ENCODE measurements at regions not wholly inside any gene's neighbourhood (a gene's known extent, or its start where the extent isn't known, plus 50 kb on each side); places are given as distances from the start of the nearest gene placed in this dataset.
A peak's percentile ranks its signal among the peaks of the same experiment; 100 is the strongest.

- in situ Hi-C loops (cut with HindIII; ENCODE audit: low pct_unique_long_range_greater_than_20kb, low sequenced_read_pairs) = no loop called here
- DNase-seq (ENCODE audit: low read depth) = no peak
Observed at GRCh38 chr15:29471757-29472156, 202.1 kb upstream of the NSMCE3 start.

GRCh38 chr15:29471306-29471705 lies 201.7 kb upstream of the NSMCE3 start:
- no peak for DNase-seq (ENCODE audit: low read depth)
- in situ Hi-C loops (cut with HindIII; ENCODE audit: low pct_unique_long_range_greater_than_20kb, low sequenced_read_pairs) = no loop called here

DNA sequence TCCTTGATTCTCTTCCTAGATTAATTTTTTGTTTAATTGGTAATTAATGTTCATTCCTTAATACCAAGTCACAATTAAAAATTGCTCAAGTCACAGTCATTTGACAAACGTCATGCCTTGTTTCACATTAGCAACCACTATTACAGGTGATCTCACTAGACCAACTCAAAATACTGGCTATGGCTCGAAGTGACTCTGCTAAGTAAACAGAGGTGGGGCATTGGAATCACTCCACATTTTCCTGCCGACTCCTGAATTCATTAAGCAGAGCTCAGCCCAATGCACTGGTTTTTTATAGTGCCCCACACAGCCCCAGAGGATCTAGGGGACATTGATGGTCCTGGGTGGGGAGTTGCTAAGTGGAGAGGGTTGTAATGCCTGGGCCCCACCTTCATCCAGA lies 201.2 kb upstream of the NSMCE3 start:
- in situ Hi-C loops (cut with HindIII; ENCODE audit: low pct_unique_long_range_greater_than_20kb, low sequenced_read_pairs) = no loop called here
- peak; percentile 51 for DNase-seq (ENCODE audit: low read depth)

DNA sequence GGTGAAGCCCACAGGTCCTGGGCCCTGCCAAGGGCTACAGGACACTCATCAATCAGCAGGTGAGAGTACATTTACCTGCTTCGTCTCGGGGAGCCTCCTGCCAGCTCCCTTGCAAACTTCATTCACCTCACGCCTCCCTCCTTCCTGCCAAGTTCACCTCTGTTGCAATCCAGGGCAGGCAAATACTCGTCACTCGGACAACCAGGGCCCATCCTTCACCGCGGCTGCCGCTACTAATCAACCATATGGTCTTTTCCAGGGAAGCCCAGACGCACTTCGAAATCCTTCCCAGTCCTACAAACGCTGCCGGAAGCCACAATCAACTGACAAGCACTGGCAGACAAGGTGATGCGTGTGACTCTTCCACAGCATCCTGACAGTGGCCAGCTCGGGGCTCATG lies 200.7 kb upstream of the NSMCE3 start:
- DNase-seq (ENCODE audit: low read depth) = no peak
- in situ Hi-C loops (cut with HindIII; ENCODE audit: low pct_unique_long_range_greater_than_20kb, low sequenced_read_pairs) = no loop called here

- no peak for DNase-seq (ENCODE audit: low read depth)
- in situ Hi-C loops (cut with HindIII; ENCODE audit: low pct_unique_long_range_greater_than_20kb, low sequenced_read_pairs) = no loop called here
Observed at GRCh38 chr15:29468899-29469298, 199.3 kb upstream of the NSMCE3 start.

DNA sequence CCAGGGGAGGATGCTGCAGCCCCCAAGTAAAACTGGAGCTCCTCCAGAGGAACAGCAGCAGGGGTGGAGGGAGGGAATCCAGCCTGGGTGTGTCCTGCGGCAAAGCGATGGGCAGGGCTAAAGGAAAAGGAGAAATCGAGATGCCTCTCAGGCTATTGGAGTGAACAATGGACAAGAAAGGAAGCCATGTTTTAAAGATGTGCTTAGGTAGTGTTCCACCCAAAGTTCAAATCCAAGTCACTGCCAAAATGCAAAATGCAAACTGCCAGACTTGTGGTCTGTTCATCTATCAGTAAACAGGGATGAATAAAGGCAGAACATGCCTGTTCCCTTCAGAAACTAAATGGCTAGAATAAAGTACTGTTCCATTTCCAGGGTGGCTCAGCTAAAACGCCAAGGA lies 197.5 kb upstream of the NSMCE3 start:
- in situ Hi-C loops (cut with HindIII; ENCODE audit: low pct_unique_long_range_greater_than_20kb, low sequenced_read_pairs) = no loop called here

GRCh38 chr15:29466292-29466691 lies 196.7 kb upstream of the NSMCE3 start:
- in situ Hi-C loops (cut with HindIII; ENCODE audit: low pct_unique_long_range_greater_than_20kb, low sequenced_read_pairs) = no loop called here
- no peak for DNase-seq (ENCODE audit: low read depth)

More for the DNA sequence above, 197.5 kb upstream of the NSMCE3 start:
- no peak for DNase-seq (ENCODE audit: low read depth)

- no peak for DNase-seq (ENCODE audit: low read depth)
- in situ Hi-C loops (cut with HindIII; ENCODE audit: low pct_unique_long_range_greater_than_20kb, low sequenced_read_pairs) = no loop called here
Observed at GRCh38 chr15:29465816-29466215, 196.2 kb upstream of the NSMCE3 start.

- in situ Hi-C loops (cut with HindIII; ENCODE audit: low pct_unique_long_range_greater_than_20kb, low sequenced_read_pairs) = no loop called here
Observed at GRCh38 chr15:29465196-29465595, 195.6 kb upstream of the NSMCE3 start.

DNA sequence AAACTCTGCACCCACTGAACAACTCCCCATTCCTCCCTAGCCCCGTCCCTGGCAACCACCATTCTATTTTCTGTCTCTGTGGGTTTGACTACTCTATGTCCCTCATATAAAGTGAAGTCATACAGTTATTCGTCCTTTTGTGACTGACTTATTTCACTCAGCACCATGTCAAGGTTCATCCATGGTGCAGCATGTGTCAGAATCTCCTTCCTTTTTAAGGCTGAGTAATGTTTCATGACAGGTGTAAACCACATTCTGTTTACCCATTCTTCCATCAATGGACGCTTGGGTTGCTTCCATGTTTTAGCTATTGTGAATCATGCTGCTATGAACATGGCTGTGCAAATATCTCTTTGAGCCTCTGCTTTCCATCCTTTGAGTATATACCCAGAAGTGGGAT lies 192.3 kb upstream of the NSMCE3 start:
- in situ Hi-C loops (cut with HindIII; ENCODE audit: low pct_unique_long_range_greater_than_20kb, low sequenced_read_pairs) = no loop called here
- no peak for DNase-seq (ENCODE audit: low read depth)

More at GRCh38 chr15:29465196-29465595, 195.6 kb upstream of the NSMCE3 start:
- no peak for DNase-seq (ENCODE audit: low read depth)

DNA sequence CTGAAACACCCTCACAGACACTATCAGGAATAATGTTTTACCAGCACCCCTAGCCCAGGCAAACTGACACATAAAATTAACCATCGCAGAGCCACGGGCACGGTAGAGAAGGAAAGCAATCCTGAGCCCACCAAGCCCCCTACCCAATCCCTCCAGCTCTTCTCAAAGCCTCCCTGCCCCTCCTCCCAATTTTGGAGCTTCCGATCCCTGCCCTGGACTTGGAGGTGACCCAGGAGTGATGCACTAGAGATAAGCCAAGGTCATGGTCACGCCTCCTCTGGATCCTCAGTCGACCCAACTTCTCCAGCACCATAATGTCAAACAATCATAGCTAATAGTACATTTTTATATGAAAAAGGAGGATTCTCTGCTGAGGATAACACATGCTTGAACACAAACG lies 188.7 kb upstream of the NSMCE3 start:
- in situ Hi-C loops (cut with HindIII; ENCODE audit: low pct_unique_long_range_greater_than_20kb, low sequenced_read_pairs) = no loop called here
- no peak for DNase-seq (ENCODE audit: low read depth)

- no peak for DNase-seq (ENCODE audit: low read depth)
- in situ Hi-C loops (cut with HindIII; ENCODE audit: low pct_unique_long_range_greater_than_20kb, low sequenced_read_pairs) = no loop called here
Observed at GRCh38 chr15:29457729-29458128, 188.1 kb upstream of the NSMCE3 start.

- DNase-seq (ENCODE audit: low read depth) = no peak
- in situ Hi-C loops (cut with HindIII; ENCODE audit: low pct_unique_long_range_greater_than_20kb, low sequenced_read_pairs) = no loop called here
Observed at GRCh38 chr15:29456964-29457363, 187.3 kb upstream of the NSMCE3 start.

GRCh38 chr15:29456255-29456654 lies 186.6 kb upstream of the NSMCE3 start:
- in situ Hi-C loops (cut with HindIII; ENCODE audit: low pct_unique_long_range_greater_than_20kb, low sequenced_read_pairs) = no loop called here
- DNase-seq (ENCODE audit: low read depth) = no peak

- DNase-seq (ENCODE audit: low read depth) = no peak
- in situ Hi-C loops (cut with HindIII; ENCODE audit: low pct_unique_long_range_greater_than_20kb, low sequenced_read_pairs) = no loop called here
Observed at GRCh38 chr15:29455530-29455929, 185.9 kb upstream of the NSMCE3 start.

DNA sequence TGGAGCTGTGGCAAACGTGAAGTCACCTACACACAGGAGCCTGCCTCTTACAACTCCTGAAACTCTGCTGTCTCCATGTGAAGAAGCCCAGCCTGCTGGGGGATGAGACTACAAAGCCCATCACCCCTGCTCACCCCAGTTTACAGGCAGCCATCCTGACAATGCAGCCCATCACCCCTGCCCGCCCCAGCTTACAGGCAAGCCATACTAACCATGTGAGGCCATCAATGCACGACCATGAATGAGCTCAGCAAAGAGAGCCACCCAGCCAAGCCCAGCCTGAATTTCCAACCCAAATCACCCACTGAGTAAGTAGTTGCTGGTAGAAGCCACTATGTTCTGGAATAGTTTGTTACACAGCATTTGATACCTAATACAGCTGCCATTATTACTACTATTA lies 185.4 kb upstream of the NSMCE3 start:
- in situ Hi-C loops (cut with HindIII; ENCODE audit: low pct_unique_long_range_greater_than_20kb, low sequenced_read_pairs) = no loop called here
- DNase-seq (ENCODE audit: low read depth) = no peak

- DNase-seq (ENCODE audit: low read depth) = no peak
- in situ Hi-C loops (cut with HindIII; ENCODE audit: low pct_unique_long_range_greater_than_20kb, low sequenced_read_pairs) = no loop called here
Observed at GRCh38 chr15:29454506-29454905, 184.9 kb upstream of the NSMCE3 start.

- in situ Hi-C loops (cut with HindIII; ENCODE audit: low pct_unique_long_range_greater_than_20kb, low sequenced_read_pairs) = no loop called here
- DNase-seq (ENCODE audit: low read depth) = no peak
Observed at GRCh38 chr15:29452881-29453731, 183.5 kb upstream of the NSMCE3 start.

GRCh38 chr15:29451201-29451781 lies 181.7 kb upstream of the NSMCE3 start:
- in situ Hi-C loops (cut with HindIII; ENCODE audit: low pct_unique_long_range_greater_than_20kb, low sequenced_read_pairs) = no loop called here
- DNase-seq (ENCODE audit: low read depth) = no peak

GRCh38 chr15:29449136-29449535 lies 179.5 kb upstream of the NSMCE3 start:
- no peak for DNase-seq (ENCODE audit: low read depth)
- in situ Hi-C loops (cut with HindIII; ENCODE audit: low pct_unique_long_range_greater_than_20kb, low sequenced_read_pairs) = no loop called here

Data from Caki2 (cell line).